Choroid plexus epithelial cell (primary cell): ENCODE measurements at regions not wholly inside any gene's neighbourhood (a gene's known extent, or its start where the extent isn't known, plus 50 kb on each side); places are given as distances from the start of the nearest gene placed in this dataset.

Experiments
- DNase-seq: peaks from one replicate; pipeline ENCODE4 v3.0.0-alpha.2; 2010; ENCODE audit warnings: low read depth
- H3K4me3 ChIP-seq: 2 replicates; pipeline ENCODE4 v1.5.1; 2011; ENCODE audit warnings: low read depth, mild to moderate bottlenecking, control low read depth, low read length, moderate library complexity
- CTCF ChIP-seq: conservative IDR thresholded peaks from 2 replicates; pipeline ENCODE4 v1.5.1; 2011; ENCODE audit warnings: low read depth, mild to moderate bottlenecking, control low read depth, inconsistent platforms, low read length, moderate library complexity

- DNase-seq = peak; percentile 92
- no peak for TF ChIP-seq CTCF
- no peak overlapping the region for H3K4me3 ChIP-seq
These were observed 65.9 kb downstream of the SHOC1 start for GRCh38 chr9:111728617-111729366.

GRCh38 chr9:111728143-111728542 is 66.6 kb downstream of the SHOC1 start:
- no peak for TF ChIP-seq CTCF
- H3K4me3 ChIP-seq = no peak overlapping the region
- peak; percentile 54 for DNase-seq

- DNase-seq = no peak
- H3K4me3 ChIP-seq = no peak overlapping the region
- TF ChIP-seq CTCF = no peak
These were observed 65.5 kb downstream of the GNG10 start for GRCh38 chr9:111726949-111727348.

GRCh38 chr9:111720174-111720573 is 58.8 kb downstream of the GNG10 start:
- DNase-seq = peak; percentile 11
- no peak for TF ChIP-seq CTCF
- H3K4me3 ChIP-seq = no peak overlapping the region
